Uterus (tissue), 3 donors: ENCODE measurements at regions not wholly inside any gene's neighbourhood (a gene's known extent, or its start where the extent isn't known, plus 50 kb on each side); places are given as distances from the start of the nearest gene placed in this dataset.

ENCODE experiments used
- DNase-seq, 2 donors: peaks; one replicate each; pipeline ENCODE4 v3.0.0-alpha.2; 2019 to 2020
- H3K27ac ChIP-seq, 2 donors: fragments of 200-600 bp; sonication (generic); 1 replicate in 1 of 2; 2 replicates in 1 of 2; pipeline ENCODE4 v1.5.1; 2016 to 2018
- H3K27me3 ChIP-seq, 2 donors: fragments of 200-600 bp; sonication (generic); one replicate each; pipeline ENCODE4 v1.5.1; 2018 to 2019; ENCODE audit warnings: control low read depth in 1 of 2
- H3K36me3 ChIP-seq, 2 donors: fragments of 200-600 bp; sonication (generic); one replicate each; pipeline ENCODE4 v1.5.1; 2019; ENCODE audit warnings: control low read depth in 1 of 2
- H3K4me1 ChIP-seq, 2 donors: fragments of 200-600 bp; sonication (generic); one replicate each; pipeline ENCODE4 v1.5.1; 2018 to 2019; ENCODE audit warnings: control low read depth in 1 of 2
- H3K4me3 ChIP-seq, 2 donors: fragments of 200-600 bp; sonication (generic); 1 replicate in 1 of 2; 2 replicates in 1 of 2; pipeline ENCODE4 v1.5.1; 2018 to 2019; ENCODE audit warnings: mild to moderate bottlenecking in 1 of 2
- H3K9me3 ChIP-seq, 2 donors: fragments of 200-600 bp; sonication (generic); one replicate each; pipeline ENCODE4 v1.5.1; 2019; ENCODE audit warnings: control low read depth in 1 of 2
- CTCF ChIP-seq, 4 experiments: fragments of 200-600 bp in 2 of 4; fragments of 450-650 bp in 2 of 4; sonication (generic) in 2 of 4; IDR thresholded peaks; one replicate each; pipeline ENCODE4 v1.5.1; 2016 to 2019; ENCODE audit warnings: antibody characterized with exemption in 4 of 4, mild to moderate bottlenecking in 2 of 4, moderate library complexity in 1 of 4
- POLR2A ChIP-seq, 2 donors: fragments of 450-650 bp; IDR thresholded peaks; one replicate each; pipeline ENCODE4 v1.6.1; 2016; ENCODE audit warnings: antibody characterized with exemption in 2 of 2, mild to moderate bottlenecking in 1 of 2, moderate library complexity in 1 of 2
- intact Hi-C: fragments of 100-400 bp; cut with DNase I; formaldehyde crosslinking; loops from one replicate; pipeline ENCODE4 v1.15.1; 2023; ENCODE audit warnings: low total_unique reads
- donor health status: DM: yes; HTN: yes; CAD: no.

GRCh38 chr6:115270953-115271352, 789.7 kb downstream of the FRK start:
- Histone ChIP-seq H3K36me3 (no peaks in the 10 kb centered on the region), H3K9me3 (no peaks in the 10 kb centered on the region), H3K27ac (no peak overlapping the region), H3K27me3 (no peaks in the 10 kb centered on the region), H3K4me3 (no peak overlapping the region), H3K4me1 (peaks cover 0 to 6% of the 10 kb centered on the region in 2 donors)
- DNase-seq: no peak
- intact Hi-C loops: no loop called here
- TF ChIP-seq POLR2A (IDR thresholded peaks at IDR 0.05) (no peak), CTCF (IDR thresholded peaks at IDR 0.05) (no peak)

- H3K27ac ChIP-seq: no peak overlapping the region
- TF ChIP-seq CTCF (IDR thresholded peaks at IDR 0.05) (no peak), POLR2A (IDR thresholded peaks at IDR 0.05) (no peak)
- H3K4me1 ChIP-seq: no peaks in the 10 kb centered on the region
These were observed 819.3 kb downstream of the FRK start for GRCh38 chr6:115241373-115241772.

GRCh38 chr6:115221198-115221597, 839.5 kb downstream of the FRK start:
- no peaks in the 10 kb centered on the region for H3K9me3 ChIP-seq
- no peak overlapping the region for H3K27ac ChIP-seq
- no peaks in the 10 kb centered on the region for H3K4me1 ChIP-seq
- intact Hi-C loops: no loop called here
- no peak for DNase-seq
- H3K36me3 ChIP-seq: no peaks in the 10 kb centered on the region
- H3K4me3 ChIP-seq: no peak overlapping the region
- H3K27me3 ChIP-seq: no peaks in the 10 kb centered on the region
- TF ChIP-seq POLR2A (IDR thresholded peaks at IDR 0.05) (no peak), CTCF (IDR thresholded peaks at IDR 0.05) (no peak)

More at GRCh38 chr6:115241373-115241772, 819.3 kb downstream of the FRK start:
- Histone ChIP-seq H3K4me3 (no peak overlapping the region), H3K9me3 (no peaks in the 10 kb centered on the region), H3K27me3 (no peaks in the 10 kb centered on the region), H3K36me3 (no peaks in the 10 kb centered on the region)
- no peak for DNase-seq
- intact Hi-C loops: no loop called here

GRCh38 chr6:115220551-115221159, 840.0 kb downstream of the FRK start:
- H3K27me3 ChIP-seq: no peaks in the 10 kb centered on the region
- H3K4me3 ChIP-seq: no peak overlapping the region
- DNase-seq: no peak
- H3K4me1 ChIP-seq: no peaks in the 10 kb centered on the region
- intact Hi-C loops: no loop called here
- no peak overlapping the region for H3K27ac ChIP-seq
- H3K9me3 ChIP-seq: no peaks in the 10 kb centered on the region
- TF ChIP-seq POLR2A (IDR thresholded peaks at IDR 0.05) (no peak), CTCF (IDR thresholded peaks at IDR 0.05) (no peak)
- no peaks in the 10 kb centered on the region for H3K36me3 ChIP-seq

GRCh38 chr6:115219645-115220044, 841.0 kb downstream of the FRK start:
- no peak overlapping the region for H3K4me3 ChIP-seq
- no peaks in the 10 kb centered on the region for H3K4me1 ChIP-seq
- TF ChIP-seq POLR2A (IDR thresholded peaks at IDR 0.05): no peak
- no peak for TF ChIP-seq CTCF (IDR thresholded peaks at IDR 0.05)
- DNase-seq: no peak
- H3K27ac ChIP-seq: no peak overlapping the region
- H3K36me3 ChIP-seq: peaks cover 0 to 2% of the 10 kb centered on the region in 2 donors
- H3K9me3 ChIP-seq: no peaks in the 10 kb centered on the region
- intact Hi-C loops: no loop called here
- no peaks in the 10 kb centered on the region for H3K27me3 ChIP-seq
